HL-60 (cell line): ENCODE measurements at regions not wholly inside any gene's neighbourhood (a gene's known extent, or its start where the extent isn't known, plus 50 kb on each side); places are given as distances from the start of the nearest gene placed in this dataset.

Source experiments
- DNase-seq, 2 experiments: peaks; one replicate each; pipeline ENCODE4 v3.0.0-alpha.2; 2010 to 2020; ENCODE audit warnings: low read depth in 1 of 2, low spot score in 1 of 2
- H3K27ac ChIP-seq: fragments of 250-450 bp; sonication (Bioruptor Pico); replicated peaks from 2 replicates; pipeline ENCODE4 v1.5.1; 2020; ENCODE audit warnings: mild to moderate bottlenecking, moderate library complexity
- H3K27me3 ChIP-seq: fragments of 250-450 bp; sonication (Bioruptor Pico); 2 replicates; pipeline ENCODE4 v1.5.1; 2021; ENCODE audit warnings: mild to moderate bottlenecking, moderate library complexity; ENCODE audit not compliant: insufficient read depth, poor library complexity, severe bottlenecking
- H3K4me3 ChIP-seq: replicated peaks from 2 replicates; pipeline ENCODE4 v1.5.1; 2011; ENCODE audit warnings: mild to moderate bottlenecking, control low read depth, low read length; ENCODE audit not compliant: insufficient read depth
- GABPA ChIP-seq: IDR thresholded peaks from 2 replicates; pipeline ENCODE4 v1.6.1; 2012; ENCODE audit warnings: low read depth
- POLR2AphosphoS5 ChIP-seq: IDR thresholded peaks from 2 replicates; pipeline ENCODE4 v1.6.1; 2012; ENCODE audit warnings: low read depth
- SPI1 ChIP-seq: IDR thresholded peaks from 2 replicates; pipeline ENCODE4 v1.6.1; 2012; ENCODE audit warnings: low read depth, mild to moderate bottlenecking, borderline replicate concordance
- TF ChIP-seq, protein P1 (sequence below): IDR thresholded peaks from 2 replicates; pipeline ENCODE4 v1.6.1; 2012; ENCODE audit warnings: low read depth; ENCODE audit not compliant: insufficient replicate concordance
- TF ChIP-seq, protein P2 (sequence below): IDR thresholded peaks from one replicate; pipeline ENCODE4 v1.5.1; 2011; ENCODE audit warnings: low read length, control low read depth, inconsistent platforms; ENCODE audit not compliant: insufficient read depth

DNA sequence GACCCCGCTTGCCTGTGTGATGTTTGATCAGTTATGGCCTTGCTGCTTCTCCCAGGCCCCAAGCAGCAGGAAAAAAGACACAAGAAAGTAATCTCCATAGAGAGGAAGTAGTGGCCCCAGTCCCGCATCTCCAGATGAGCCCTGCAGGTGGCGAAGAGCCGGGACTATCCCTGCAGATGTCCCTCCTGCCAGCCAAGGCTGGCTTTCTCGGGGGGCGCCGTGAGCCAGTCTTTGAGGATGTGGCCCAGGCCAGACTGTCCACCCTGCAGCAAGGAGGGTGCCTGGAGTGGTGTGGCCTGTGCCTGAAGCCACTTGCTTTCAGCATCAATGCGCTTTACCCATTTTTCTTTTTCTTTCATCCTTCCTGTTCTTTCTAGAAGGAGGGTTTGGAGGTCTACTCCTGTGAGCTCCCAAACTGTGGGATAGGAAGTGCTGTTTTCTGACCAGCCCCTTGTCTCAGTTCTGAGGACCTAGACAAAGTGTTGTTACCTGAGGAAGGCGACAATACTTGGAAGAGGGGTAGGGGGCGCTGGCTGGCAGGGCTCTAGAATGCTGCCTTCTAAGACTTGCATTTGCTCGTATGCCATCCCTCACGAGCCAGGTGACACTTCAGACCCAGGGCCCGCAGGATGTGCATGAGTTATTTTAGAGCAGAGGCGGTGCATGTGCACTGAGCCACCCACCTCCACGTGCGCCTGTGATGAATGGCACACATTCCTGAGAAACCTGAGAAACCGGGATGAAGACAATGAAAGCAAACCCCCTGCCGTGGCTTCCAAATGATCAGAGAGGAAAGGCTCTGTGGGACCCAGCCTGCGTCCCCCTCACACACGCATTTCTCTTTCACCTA lies 255.8 kb downstream of the FBXO15 start:
- H3K4me3 ChIP-seq, result no peak overlapping the region
- H3K27ac ChIP-seq, result no peak overlapping the region
- no peaks in the 10 kb centered on the region for H3K27me3 ChIP-seq
- TF ChIP-seq SPI1 (no peak), GABPA (no peak), POLR2AphosphoS5 (no peak)
- TF ChIP-seq, protein P1, sequence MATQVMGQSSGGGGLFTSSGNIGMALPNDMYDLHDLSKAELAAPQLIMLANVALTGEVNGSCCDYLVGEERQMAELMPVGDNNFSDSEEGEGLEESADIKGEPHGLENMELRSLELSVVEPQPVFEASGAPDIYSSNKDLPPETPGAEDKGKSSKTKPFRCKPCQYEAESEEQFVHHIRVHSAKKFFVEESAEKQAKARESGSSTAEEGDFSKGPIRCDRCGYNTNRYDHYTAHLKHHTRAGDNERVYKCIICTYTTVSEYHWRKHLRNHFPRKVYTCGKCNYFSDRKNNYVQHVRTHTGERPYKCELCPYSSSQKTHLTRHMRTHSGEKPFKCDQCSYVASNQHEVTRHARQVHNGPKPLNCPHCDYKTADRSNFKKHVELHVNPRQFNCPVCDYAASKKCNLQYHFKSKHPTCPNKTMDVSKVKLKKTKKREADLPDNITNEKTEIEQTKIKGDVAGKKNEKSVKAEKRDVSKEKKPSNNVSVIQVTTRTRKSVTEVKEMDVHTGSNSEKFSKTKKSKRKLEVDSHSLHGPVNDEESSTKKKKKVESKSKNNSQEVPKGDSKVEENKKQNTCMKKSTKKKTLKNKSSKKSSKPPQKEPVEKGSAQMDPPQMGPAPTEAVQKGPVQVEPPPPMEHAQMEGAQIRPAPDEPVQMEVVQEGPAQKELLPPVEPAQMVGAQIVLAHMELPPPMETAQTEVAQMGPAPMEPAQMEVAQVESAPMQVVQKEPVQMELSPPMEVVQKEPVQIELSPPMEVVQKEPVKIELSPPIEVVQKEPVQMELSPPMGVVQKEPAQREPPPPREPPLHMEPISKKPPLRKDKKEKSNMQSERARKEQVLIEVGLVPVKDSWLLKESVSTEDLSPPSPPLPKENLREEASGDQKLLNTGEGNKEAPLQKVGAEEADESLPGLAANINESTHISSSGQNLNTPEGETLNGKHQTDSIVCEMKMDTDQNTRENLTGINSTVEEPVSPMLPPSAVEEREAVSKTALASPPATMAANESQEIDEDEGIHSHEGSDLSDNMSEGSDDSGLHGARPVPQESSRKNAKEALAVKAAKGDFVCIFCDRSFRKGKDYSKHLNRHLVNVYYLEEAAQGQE, result no peak
- TF ChIP-seq, protein P2, sequence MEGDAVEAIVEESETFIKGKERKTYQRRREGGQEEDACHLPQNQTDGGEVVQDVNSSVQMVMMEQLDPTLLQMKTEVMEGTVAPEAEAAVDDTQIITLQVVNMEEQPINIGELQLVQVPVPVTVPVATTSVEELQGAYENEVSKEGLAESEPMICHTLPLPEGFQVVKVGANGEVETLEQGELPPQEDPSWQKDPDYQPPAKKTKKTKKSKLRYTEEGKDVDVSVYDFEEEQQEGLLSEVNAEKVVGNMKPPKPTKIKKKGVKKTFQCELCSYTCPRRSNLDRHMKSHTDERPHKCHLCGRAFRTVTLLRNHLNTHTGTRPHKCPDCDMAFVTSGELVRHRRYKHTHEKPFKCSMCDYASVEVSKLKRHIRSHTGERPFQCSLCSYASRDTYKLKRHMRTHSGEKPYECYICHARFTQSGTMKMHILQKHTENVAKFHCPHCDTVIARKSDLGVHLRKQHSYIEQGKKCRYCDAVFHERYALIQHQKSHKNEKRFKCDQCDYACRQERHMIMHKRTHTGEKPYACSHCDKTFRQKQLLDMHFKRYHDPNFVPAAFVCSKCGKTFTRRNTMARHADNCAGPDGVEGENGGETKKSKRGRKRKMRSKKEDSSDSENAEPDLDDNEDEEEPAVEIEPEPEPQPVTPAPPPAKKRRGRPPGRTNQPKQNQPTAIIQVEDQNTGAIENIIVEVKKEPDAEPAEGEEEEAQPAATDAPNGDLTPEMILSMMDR, result no peak
- DNase-seq, result no peak

DNA sequence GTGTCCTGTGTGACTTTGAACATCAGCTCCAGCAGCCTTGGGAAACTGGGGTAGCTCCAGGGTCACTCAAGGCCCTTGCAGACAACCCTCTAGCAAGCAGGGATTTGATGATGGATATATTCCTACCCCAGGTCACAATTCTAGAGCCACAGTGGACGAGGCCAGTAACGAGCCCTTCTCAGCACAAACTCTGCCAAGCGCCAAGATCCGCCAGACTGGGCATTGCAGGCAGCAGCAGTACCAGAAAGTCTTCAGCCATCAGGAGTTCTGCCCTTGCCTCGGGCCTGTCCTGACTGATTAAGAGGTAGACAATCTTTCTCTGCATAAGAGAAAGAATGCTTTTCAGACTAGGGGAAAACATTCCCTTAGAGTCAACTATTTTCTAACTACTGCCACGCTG lies 259.1 kb downstream of the FBXO15 start:
- no peak for DNase-seq
- no peaks in the 10 kb centered on the region for H3K27me3 ChIP-seq
- H3K27ac ChIP-seq, result no peak overlapping the region
- no peak for TF ChIP-seq POLR2AphosphoS5
- TF ChIP-seq SPI1, result no peak
- TF ChIP-seq, protein P2, result no peak
- TF ChIP-seq, protein P1, result no peak
- TF ChIP-seq GABPA, result no peak
- no peak overlapping the region for H3K4me3 ChIP-seq

DNA sequence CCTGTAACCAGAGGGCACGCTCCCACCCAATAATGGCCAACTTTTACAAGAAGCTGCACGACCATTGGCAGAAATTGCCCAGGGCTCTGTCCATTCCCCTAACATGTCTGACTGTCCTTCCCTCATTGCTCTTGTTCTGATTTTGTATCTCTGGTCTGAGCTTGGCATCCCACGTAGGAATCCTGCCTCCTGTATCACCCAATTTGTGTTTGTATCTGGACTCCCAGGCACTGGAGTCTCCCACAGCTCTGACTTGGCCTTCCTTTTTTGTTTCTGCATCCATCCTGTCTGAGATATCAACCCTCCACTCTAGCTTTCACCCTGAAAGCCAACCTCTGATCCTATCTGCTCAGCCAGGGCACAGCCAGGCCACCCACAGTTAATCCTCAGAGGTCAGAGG lies 259.8 kb downstream of the FBXO15 start:
- no peak for DNase-seq
- H3K27me3 ChIP-seq, result peaks cover 2% of the 10 kb centered on the region
- no peak overlapping the region for H3K4me3 ChIP-seq
- H3K27ac ChIP-seq, result no peak overlapping the region
- TF ChIP-seq, protein P2, result no peak
- no peak for TF ChIP-seq GABPA
- TF ChIP-seq, protein P1, result no peak
- no peak for TF ChIP-seq SPI1
- no peak for TF ChIP-seq POLR2AphosphoS5
